NCI-H2171 (cell line): ENCODE measurements at regions not wholly inside any gene's neighbourhood (a gene's known extent, or its start where the extent isn't known, plus 50 kb on each side); places are given as distances from the start of the nearest gene placed in this dataset.
"Not testable (repeated sequence)": the region's sequence is repeated elsewhere in the genome, so short reads cannot be mapped to it uniquely, and the experiment has no call there.

Experiments used
- DNase-seq: peaks from one replicate; lab custom pipeline; 2025; lab: John Stamatoyannopoulos, UW

DNA sequence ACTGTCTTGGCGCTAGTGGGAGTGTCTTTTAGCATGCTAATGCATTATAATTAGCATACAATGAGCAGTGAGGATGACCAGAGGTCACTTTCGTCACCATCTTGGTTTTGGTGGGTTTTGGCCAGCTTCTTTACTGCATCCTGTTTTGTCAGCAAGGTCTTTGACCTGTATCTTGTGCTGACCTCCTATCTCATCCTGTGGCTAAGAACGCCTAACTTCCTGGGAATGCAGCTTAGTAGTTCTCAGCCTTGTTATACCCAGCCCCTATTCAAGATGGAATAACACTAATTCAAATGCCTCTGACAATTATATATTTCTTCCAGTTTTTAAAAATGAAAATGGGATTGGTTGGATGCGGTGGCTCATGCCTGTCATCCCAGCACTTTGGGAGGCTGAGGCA is 92.0 kb upstream of the TMTC4 start:
- not testable (repeated sequence) for DNase-seq

DNA sequence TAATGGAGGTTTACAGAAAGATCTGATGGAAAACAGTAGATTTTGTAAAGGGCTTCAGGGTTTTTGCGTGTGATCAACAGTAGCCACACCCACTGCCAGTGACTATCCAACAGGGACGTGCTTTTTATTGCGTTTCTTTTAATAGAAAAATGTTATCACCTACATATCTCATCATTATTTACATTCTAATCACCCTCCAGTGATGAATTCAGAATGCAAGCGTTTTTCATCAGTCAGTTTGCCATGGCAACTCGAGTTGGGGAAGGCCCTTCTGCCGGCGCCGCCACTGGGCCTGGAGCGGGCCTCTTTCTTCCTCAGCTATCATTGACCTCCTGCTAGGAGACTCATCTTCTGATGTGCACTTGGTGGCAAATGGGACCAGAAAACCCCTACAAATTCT is 90.3 kb upstream of the TMTC4 start:
- no peak for DNase-seq

DNA sequence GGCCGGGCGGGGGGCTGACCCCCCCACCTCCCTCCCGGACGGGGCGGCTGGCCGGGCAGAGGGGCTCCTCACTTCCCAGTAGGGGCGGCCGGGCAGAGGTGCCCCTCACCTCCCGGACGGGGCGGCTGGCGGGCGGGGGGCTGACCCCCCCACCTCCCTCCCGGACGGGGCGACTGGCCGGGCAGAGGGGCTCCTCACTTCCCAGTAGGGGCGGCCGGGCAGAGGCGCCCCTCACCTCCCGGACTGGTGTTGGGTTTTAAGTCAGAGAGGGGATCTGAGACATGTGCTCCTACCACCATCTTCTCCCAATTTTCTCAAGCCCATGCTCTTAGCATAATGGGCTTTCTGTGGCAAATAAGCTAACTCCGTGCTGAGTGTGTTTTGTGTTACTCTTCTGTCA is 87.5 kb upstream of the TMTC4 start:
- DNase-seq: not testable (repeated sequence)

DNA sequence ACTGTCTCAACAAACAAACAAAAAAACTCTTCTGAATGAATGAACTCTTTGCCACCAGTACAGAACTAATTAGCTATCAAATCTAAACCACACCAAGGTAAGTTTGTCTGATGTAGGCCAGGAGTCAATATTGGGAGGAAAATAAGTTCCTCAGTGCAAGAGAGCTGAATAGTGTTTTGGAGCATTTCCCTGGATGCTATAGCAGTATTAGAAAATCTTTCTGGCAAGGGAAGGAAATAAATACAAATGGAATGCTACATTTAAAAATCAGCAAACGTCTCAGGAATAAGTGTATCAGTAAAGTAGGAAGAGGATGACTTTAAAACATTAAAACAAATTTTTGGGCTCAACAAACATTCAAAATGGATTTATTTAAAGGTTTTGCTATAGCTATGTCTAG is 81.3 kb upstream of the TMTC4 start:
- DNase-seq: no peak

DNA sequence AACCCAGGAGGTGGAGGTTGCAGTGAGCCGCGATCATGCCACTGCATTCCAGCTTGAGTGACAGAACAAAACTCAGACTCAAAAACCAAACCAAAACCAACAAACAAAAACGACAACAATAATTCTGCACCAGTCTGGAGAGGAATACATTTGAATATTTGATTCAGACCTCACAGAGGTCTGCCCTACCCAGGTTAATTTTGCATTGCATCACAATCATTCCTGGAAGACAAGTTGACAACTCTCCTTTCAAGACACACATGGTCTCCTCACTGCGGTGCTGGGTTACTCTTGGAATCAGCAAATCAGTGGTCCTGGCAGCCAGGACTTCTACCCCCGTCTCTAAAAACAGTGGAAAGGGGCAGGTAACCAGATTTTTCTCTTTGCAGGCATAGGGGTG is 79.9 kb upstream of the TMTC4 start:
- DNase-seq: no peak

DNA sequence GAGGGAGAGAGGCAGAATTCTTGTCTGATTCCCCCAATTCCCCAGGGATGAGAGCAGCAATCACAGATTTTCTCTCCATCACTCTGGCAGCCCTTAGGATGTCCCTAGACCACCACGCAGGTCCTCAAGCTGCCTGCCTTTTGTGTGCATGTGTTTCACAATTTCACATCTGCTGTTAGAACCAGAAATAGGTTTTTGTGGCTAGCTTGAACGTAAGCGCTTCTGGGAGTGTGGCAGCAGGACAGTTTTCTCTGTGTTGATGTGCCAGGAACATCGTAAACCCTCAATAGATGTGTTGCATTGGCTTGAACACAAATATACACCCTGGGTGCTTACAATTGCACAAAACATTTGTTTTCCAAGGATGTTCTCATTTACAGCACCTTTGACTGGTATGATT is 78.8 kb upstream of the TMTC4 start:
- no peak for DNase-seq

DNA sequence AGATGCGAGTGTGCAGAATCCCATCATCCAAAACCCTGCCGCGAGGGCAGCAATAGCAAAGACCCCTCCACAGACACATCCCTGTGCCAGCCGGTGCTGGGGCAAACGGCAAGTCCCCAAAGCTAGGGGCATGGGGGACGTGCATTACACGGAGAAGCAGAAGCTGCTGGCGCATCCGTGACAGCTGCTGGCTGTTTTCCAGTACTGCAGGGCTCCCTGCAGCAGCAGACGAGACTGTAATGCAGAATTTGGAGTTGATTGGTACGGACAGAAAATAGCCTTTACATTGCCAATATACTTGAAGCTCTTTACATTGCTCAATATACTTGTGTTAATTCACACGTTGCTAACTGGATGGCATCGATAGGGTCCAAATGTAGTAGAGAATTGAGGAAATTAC is 77.2 kb upstream of the TMTC4 start:
- peak; percentile 22 for DNase-seq

DNA sequence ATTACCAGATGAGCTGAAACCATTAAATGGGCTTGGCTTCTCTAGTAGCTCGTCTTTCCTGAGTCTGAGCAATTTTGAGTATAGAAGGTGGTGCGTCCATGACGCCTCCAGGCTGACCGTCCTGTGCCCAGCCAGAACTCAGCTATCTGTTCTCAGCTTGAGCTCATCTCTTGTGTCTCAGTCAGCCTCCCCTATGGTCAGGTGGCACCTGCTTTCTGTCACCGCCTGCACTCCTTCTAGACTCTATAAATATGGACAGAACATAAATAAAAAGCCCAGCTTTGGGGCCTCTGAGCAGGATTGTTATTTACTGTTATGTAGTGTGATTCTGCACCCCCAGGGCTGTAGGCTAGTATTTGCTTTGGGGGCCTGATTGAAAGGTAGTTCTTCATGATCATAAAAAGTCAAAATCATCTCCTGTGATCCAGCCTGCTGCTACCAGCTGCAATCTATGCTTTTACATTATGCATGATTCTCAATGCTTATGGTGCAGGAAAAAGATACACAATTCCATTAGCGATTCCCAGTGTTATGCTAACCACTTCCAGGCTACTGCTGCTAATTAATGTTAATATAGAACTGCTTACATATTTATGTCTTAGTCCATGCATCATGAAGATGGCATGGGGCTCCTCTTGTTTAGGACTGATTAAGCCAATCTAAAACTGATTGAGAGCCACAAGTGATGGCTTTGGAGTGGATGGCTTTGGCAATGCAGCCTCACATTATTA is 72.5 kb upstream of the TMTC4 start:
- DNase-seq: no peak

DNA sequence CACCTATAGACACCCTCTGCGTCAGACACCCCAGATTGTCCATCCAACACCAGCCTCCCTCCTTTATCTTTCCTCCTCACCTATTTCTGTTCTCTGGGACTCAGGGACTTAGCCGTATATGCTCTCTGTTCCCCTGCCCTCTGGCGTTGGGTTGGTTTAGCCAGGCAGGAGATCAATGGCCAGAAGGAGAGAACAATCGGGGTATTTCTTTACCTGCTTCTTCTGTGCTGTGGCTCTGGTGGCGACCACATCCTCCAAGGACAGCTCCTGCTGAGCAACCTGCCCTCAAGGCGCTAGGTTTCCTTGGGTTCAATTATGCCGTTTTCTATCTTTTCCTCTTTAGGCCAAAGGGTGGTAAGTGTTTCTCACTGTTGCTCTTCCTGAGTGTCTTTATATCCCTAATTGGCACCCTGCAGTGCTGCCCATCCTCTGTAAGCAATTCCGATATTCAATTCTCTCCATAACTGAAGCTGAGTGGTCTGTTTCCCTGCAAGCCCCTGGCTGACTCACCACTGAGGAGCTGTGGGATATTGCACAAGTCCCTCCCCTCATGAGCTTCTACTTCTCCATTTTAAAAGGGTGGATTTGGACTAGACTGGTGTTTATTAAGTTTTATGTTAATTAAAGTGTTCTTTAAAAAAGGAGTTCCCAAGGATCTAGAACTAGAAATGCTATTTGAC is 63.7 kb upstream of the TMTC4 start:
- DNase-seq: no peak

DNA sequence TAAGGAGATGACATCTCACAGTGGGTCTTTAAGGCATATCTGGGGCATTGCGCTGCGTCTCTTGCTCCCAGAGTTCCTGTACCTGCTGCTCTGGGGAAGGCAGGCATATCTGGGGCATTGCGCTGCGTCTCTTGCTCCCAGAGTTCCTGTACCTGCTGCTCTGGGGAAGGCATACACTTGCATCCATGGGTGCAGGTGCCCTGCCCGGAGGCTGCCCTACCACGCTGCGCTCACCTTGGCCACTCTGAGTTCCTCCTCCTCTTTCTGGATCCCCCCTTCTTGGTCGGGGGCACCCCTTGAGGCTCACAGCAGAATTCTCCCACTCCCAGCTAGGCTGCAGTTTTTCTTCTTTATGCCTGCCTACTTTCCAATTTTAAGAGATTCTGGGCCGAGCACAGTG is 60.9 kb upstream of the TMTC4 start:
- no peak for DNase-seq

DNA sequence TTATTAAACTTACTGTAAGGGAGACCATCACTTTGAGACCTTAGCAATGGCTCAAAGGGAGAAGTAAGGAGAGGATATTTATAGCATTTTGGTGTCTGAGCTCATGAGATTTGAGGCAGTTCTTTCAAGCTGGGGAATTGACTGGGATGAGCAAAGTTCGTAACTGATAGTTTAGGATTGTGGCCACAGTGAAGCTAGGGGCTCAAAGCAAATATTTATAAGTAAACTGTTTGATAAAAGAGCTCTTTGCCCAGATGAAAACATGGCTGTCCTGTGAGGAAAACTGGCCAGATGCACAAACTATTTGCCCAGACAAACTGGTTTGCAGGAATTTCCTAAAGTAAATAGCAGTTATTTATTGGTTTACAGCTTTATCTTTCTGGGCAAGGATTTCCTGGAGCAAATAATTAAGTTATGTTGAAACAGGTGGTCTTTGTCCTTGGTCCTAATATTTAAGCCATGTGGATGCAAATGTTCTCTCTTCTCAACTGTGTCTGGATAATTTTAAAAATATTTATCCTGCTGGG is 59.7 kb upstream of the TMTC4 start:
- DNase-seq: no peak

DNA sequence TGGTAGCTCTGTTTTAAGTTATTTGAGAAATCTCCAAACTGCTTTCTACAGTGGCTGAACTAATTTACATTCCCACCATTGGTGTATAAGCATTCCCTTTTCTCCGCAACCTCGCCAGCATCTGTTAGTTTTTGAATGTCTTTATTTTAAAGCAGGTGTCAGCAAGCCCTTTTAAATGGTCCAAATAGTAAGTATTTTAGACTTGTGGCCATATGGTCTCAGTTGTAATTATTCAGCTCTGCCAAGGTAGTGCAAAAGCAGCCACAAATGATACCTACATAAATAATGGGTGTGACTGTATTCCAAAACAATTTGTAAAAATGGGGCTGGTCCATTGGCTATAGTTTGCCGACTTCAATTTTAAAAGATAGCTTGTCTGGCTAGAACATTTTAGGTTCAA is 58.7 kb upstream of the TMTC4 start:
- DNase-seq: no peak

DNA sequence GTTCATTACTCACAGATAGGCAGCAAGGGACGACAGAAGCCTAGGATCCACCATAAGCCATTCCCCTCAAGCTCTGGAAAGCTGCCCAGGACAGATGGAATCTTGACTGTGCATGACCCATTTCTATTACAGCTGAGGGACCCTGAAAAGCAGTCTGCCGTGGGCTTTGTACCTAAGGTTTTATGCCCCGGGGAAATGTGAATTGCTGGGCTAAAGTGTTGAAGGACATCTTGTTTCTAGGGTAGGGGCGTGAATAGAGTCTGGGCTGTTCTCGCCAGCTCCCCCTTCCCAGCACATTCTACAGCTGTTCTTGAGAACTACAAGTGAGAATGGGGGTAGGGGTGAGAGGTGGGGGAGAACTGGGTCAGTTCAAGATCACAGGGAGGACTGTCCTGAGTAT is 53.6 kb upstream of the TMTC4 start:
- DNase-seq: peak; percentile 12

DNA sequence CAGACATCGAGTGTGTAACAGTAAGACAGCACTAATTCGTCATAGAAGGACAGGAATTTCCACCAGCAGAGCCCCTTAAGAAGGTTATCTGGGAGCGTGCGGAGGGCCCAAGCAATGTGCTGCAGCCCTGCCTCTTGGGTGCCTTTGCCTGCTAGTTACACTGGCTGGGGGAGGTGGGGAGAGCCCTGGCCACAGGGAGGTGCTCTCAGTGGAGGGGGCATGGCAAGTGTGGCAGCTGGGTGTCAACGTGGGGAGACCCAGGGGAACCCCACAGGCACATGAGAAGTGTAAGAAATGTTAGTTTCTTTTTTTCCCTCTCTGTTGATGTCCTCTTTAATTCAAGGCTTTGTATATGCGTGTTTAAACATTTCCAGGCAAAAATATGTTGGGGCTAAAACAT is 50.9 kb upstream of the TMTC4 start:
- DNase-seq: no peak

DNA sequence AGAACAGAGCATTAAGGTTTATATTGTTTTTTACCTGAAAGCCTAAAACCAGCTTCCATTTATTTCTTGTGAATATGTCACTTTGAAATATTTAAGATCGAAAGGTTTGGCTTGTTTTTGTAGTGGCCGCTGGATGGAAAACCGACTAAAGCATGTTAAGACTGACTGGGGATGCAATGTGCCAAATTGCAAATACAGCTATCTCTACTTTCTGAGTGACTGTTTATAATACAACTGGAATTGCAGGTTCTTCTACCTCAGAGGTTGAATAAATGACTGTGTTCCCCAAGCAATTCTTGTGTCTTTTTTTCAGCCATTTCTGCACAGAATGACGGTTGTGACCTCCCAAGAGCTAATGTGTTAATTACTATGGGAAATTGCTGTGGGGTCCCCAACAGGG is 50.0 kb upstream of the TMTC4 start:
- no peak for DNase-seq
